ENCODE measurements at regions not wholly inside any gene's neighbourhood (a gene's known extent, or its start where the extent isn't known, plus 50 kb on each side); places are given as distances from the start of the nearest gene placed in this dataset.
"Not testable (repeated sequence)": the region's sequence is repeated elsewhere in the genome, so short reads cannot be mapped to it uniquely, and the experiment has no call there.

- TF ChIP-seq SIN3A (IDR thresholded peaks at IDR 0.05; ENCODE audit: low read depth) (no peak), TCF7L2 (IDR thresholded peaks at IDR 0.05; ENCODE audit: borderline replicate concordance, extremely low read depth, insufficient read depth, insufficient read length) (no peak), RAD21 (IDR thresholded peaks at IDR 0.05; ENCODE audit: low read depth) (no peak)
Observed at GRCh38 chr3:153928851-153929250, 192.3 kb upstream of the ARHGEF26 start (continued).

- BruUV-seq (replicated peaks); H3K79me2 ChIP-seq (ENCODE audit: insufficient read depth, low read length); DNase-seq (ENCODE audit: low read depth, low spot score); intact Hi-C loops (cut with micrococcal nuclease); H3K27me3 ChIP-seq (ENCODE audit: insufficient read depth, low read length); H2AFZ ChIP-seq (ENCODE audit: low read depth, low read length, poor library complexity, severe bottlenecking); H4K20me1 ChIP-seq (ENCODE audit: insufficient read depth); H3K4me1 ChIP-seq (ENCODE audit: control insufficient read depth in 1 of 2, insufficient read depth in 2 of 2, low read length in 2 of 2); H3K9ac ChIP-seq (ENCODE audit: low read length); H3K27ac ChIP-seq (ENCODE audit: low read depth, low read length); H3K9me3 ChIP-seq (ENCODE audit: control insufficient read depth in 1 of 2, insufficient read depth in 1 of 2, low read depth in 1 of 2, low read length in 2 of 2); H3K9me2 ChIP-seq (ENCODE audit: insufficient read depth); ATAC-seq; H3K36me3 ChIP-seq (ENCODE audit: control insufficient read depth in 1 of 2, insufficient read depth in 2 of 2, low read length in 2 of 2); H3K4me2 ChIP-seq (ENCODE audit: low read length); RAD21 ChIA-PET (ENCODE audit: low non-redundant PET in 1 of 2, low total read pairs in 2 of 2, uncharacterized antibody in 2 of 2, unreplicated experiment in 2 of 2); POLR2A ChIA-PET; CTCF ChIA-PET; H3K4me3 ChIP-seq (replicated peaks in 1 of 2; ENCODE audit: low read depth in 1 of 2, low read length in 2 of 2): not testable (repeated sequence)
Observed at GRCh38 chr3:153933481-153933880, 187.7 kb upstream of the ARHGEF26 start.

- Histone ChIP-seq H3K9me3 (ENCODE audit: control insufficient read depth in 1 of 2, insufficient read depth in 1 of 2, low read depth in 1 of 2, low read length in 2 of 2) (no peaks in the 10 kb centered on the region), H3K9me2 (ENCODE audit: insufficient read depth) (no peaks in the 10 kb centered on the region), H2AFZ (ENCODE audit: low read depth, low read length, poor library complexity, severe bottlenecking) (no peak overlapping the region), H3K79me2 (ENCODE audit: insufficient read depth, low read length) (no peaks in the 10 kb centered on the region), H3K36me3 (ENCODE audit: control insufficient read depth in 1 of 2, insufficient read depth in 2 of 2, low read length in 2 of 2) (no peaks in the 10 kb centered on the region), H3K4me3 (replicated peaks in 1 of 2; ENCODE audit: low read depth in 1 of 2, low read length in 2 of 2) (no peak overlapping the region), H4K20me1 (ENCODE audit: insufficient read depth) (no peaks in the 10 kb centered on the region), H3K4me1 (ENCODE audit: control insufficient read depth in 1 of 2, insufficient read depth in 2 of 2, low read length in 2 of 2) (no peaks in the 10 kb centered on the region), H3K9ac (ENCODE audit: low read length) (no peak overlapping the region), H3K27ac (ENCODE audit: low read depth, low read length) (no peak overlapping the region), H3K27me3 (ENCODE audit: insufficient read depth, low read length) (no peaks in the 10 kb centered on the region), H3K4me2 (ENCODE audit: low read length) (no peak overlapping the region)
- intact Hi-C loops (cut with micrococcal nuclease): no loop called here
- no TSS peak for BruUV-seq (replicated peaks)
- no peak for ATAC-seq
- ChIA-PET CTCF (no interaction called here), POLR2A (no interaction called here), RAD21 (ENCODE audit: low non-redundant PET in 1 of 2, low total read pairs in 2 of 2, uncharacterized antibody in 2 of 2, unreplicated experiment in 2 of 2) (no interaction called here)
- DNase-seq (ENCODE audit: low read depth, low spot score): no peak
- TF ChIP-seq REST (IDR thresholded peaks at IDR 0.05; ENCODE audit: low read depth): no peak
- no peak for TF ChIP-seq TCF7L2 (IDR thresholded peaks at IDR 0.05; ENCODE audit: borderline replicate concordance, extremely low read depth, insufficient read depth, insufficient read length)
- no peak for TF ChIP-seq ZNF274 (IDR thresholded peaks at IDR 0.05; ENCODE audit: low read depth, low read length)
- no peak for TF ChIP-seq POLR2A (IDR thresholded peaks at IDR 0.05; ENCODE audit: borderline replicate concordance, extremely low read depth, insufficient read depth, insufficient read length)
- no peak for TF ChIP-seq ZFX (IDR thresholded peaks at IDR 0.05)
- no peak for TF ChIP-seq RAD21 (IDR thresholded peaks at IDR 0.05; ENCODE audit: low read depth)
- TF ChIP-seq JUND (IDR thresholded peaks at IDR 0.05): no peak
- TF ChIP-seq POLR2AphosphoS5 (IDR thresholded peaks at IDR 0.05; ENCODE audit: low read depth, low read length): no peak
- TF ChIP-seq FOSL1 (IDR thresholded peaks at IDR 0.05; ENCODE audit: low read depth): no peak
- TF ChIP-seq SP1 (IDR thresholded peaks at IDR 0.05; ENCODE audit: low read depth): no peak
- TF ChIP-seq EGR1 (IDR thresholded peaks at IDR 0.05; ENCODE audit: low read depth): no peak
- TF ChIP-seq ELF1 (IDR thresholded peaks at IDR 0.05; ENCODE audit: borderline replicate concordance, low read depth): no peak
- TF ChIP-seq SIN3A (IDR thresholded peaks at IDR 0.05; ENCODE audit: low read depth): no peak
- no peak for TF ChIP-seq SRF (IDR thresholded peaks at IDR 0.05; ENCODE audit: low read depth)
Observed at GRCh38 chr3:153944084-153944483, 177.1 kb upstream of the ARHGEF26 start.

Data from HCT116 (cell line).